Small intestine (tissue), 7 donors: ENCODE measurements at regions not wholly inside any gene's neighbourhood (a gene's known extent, or its start where the extent isn't known, plus 50 kb on each side); places are given as distances from the start of the nearest gene placed in this dataset.

Experiments used
- DNase-seq, 2 donors: peaks; one replicate each; pipeline versions ENCODE4 v3.0.0 to v3.0.0-alpha.2; 2013
- FAIRE-seq: peaks from 2 replicates; lab custom pipeline; 2012; peaks lifted over from hg19 to GRCh38; lab: Jason Lieb, UNC
- H3K27ac ChIP-seq, 3 donors: one replicate each; pipeline ENCODE4 v1.5.1; 2013; ENCODE audit warnings: low read length in 2 of 3, mild to moderate bottlenecking in 2 of 3, control low read depth in 1 of 3, inconsistent platforms in 1 of 3, low read depth in 1 of 3, moderate library complexity in 1 of 3
- H3K27me3 ChIP-seq, 3 donors: one replicate each; pipeline ENCODE4 v1.6.1; 2013; ENCODE audit warnings: low read length in 3 of 3, inconsistent platforms in 1 of 3; ENCODE audit not compliant: control insufficient read depth in 3 of 3, insufficient read depth in 3 of 3
- H3K36me3 ChIP-seq, 3 donors: one replicate each; pipeline ENCODE4 v1.6.1; 2013; ENCODE audit warnings: low read length in 3 of 3, inconsistent platforms in 1 of 3, low read depth in 1 of 3, mild to moderate bottlenecking in 1 of 3, moderate library complexity in 1 of 3; ENCODE audit not compliant: control insufficient read depth in 3 of 3, insufficient read depth in 2 of 3
- H3K4me1 ChIP-seq, 3 donors: one replicate each; pipeline ENCODE4 v1.6.1; 2013; ENCODE audit warnings: low read length in 2 of 3, inconsistent platforms in 1 of 3, low read depth in 1 of 3, mild to moderate bottlenecking in 1 of 3, moderate library complexity in 1 of 3; ENCODE audit not compliant: control insufficient read depth in 3 of 3, insufficient read depth in 2 of 3
- H3K4me3 ChIP-seq, 3 donors: one replicate each; pipeline ENCODE4 v1.5.1; 2013; ENCODE audit warnings: low read length in 3 of 3, control low read depth in 1 of 3, inconsistent platforms in 1 of 3, low read depth in 1 of 3, mild to moderate bottlenecking in 1 of 3, moderate library complexity in 1 of 3
- H3K9me3 ChIP-seq, 2 donors: one replicate each; pipeline ENCODE4 v1.6.1; 2013; ENCODE audit warnings: low read depth in 1 of 2, low read length in 1 of 2; ENCODE audit not compliant: control insufficient read depth in 2 of 2, insufficient read depth in 1 of 2
- WGBS, 3 donors: extraction: QIAGEN DNeasy Blood & Tissue Kit; methylation state at CpG; one replicate each; pipeline ENCODE4 v1.1.7; 2013; 5-methylcytosine and 5-hydroxymethylcytosine counted together
- donor health status: healthy with polysubstance abuse.
- donor health status: control.
- donor health status: control.
- donor health status: Bipolar disorder and iron deficiency.
- donor health status: healthy.

- no peaks in the 10 kb centered on the region for H3K27me3 ChIP-seq
- 58 to 81% (median 69%) methylated on average over 6 of the region's 6 CpGs for WGBS, 3 donors
- DNase-seq (no peak), FAIRE-seq (no peak)
- no peaks in the 10 kb centered on the region for H3K4me1 ChIP-seq
- H3K4me3 ChIP-seq = no peak overlapping the region
- no peaks in the 10 kb centered on the region for H3K9me3 ChIP-seq
- no peaks in the 10 kb centered on the region for H3K36me3 ChIP-seq
- H3K27ac ChIP-seq = no peak overlapping the region
These were observed 327.7 kb downstream of the BMP4 start for GRCh38 chr14:53628732-53629430.

GRCh38 chr14:53628261-53628660 is 328.4 kb downstream of the BMP4 start:
- no peaks in the 10 kb centered on the region for H3K27me3 ChIP-seq
- H3K4me3 ChIP-seq = no peak overlapping the region
- H3K36me3 ChIP-seq = no peaks in the 10 kb centered on the region
- FAIRE-seq = no peak
- no peaks in the 10 kb centered on the region for H3K4me1 ChIP-seq
- no peaks in the 10 kb centered on the region for H3K9me3 ChIP-seq
- no peak overlapping the region for H3K27ac ChIP-seq
- 56 to 72% (median 60%) methylated on average over 1 of the region's 1 CpG for WGBS, 3 donors
- no peak for DNase-seq

GRCh38 chr14:53626761-53627160 is 329.9 kb downstream of the BMP4 start:
- no peak for FAIRE-seq
- Histone ChIP-seq H3K27ac (no peak overlapping the region), H3K4me1 (no peaks in the 10 kb centered on the region), H3K36me3 (no peaks in the 10 kb centered on the region), H3K27me3 (no peaks in the 10 kb centered on the region), H3K9me3 (no peaks in the 10 kb centered on the region), H3K4me3 (no peak overlapping the region)
- no peak for DNase-seq
- WGBS, 3 donors = 80 to 83% (median 83%) methylated on average over 2 of the region's 2 CpGs

- H3K27me3 ChIP-seq = peaks cover 0 to 2% (median 0%) of the 10 kb centered on the region in 3 donors
- H3K4me1 ChIP-seq = peaks cover 0 to 3% (median 0%) of the 10 kb centered on the region in 3 donors
- H3K27ac ChIP-seq = no peak overlapping the region
- FAIRE-seq (no peak), DNase-seq (no peak)
- 83 to 91% (median 88%) methylated on average over 3 of the region's 3 CpGs for WGBS, 3 donors
- H3K36me3 ChIP-seq = no peaks in the 10 kb centered on the region
- no peaks in the 10 kb centered on the region for H3K9me3 ChIP-seq
- no peak overlapping the region for H3K4me3 ChIP-seq
These were observed 334.2 kb downstream of the BMP4 start for GRCh38 chr14:53622447-53622846.

GRCh38 chr14:53621921-53622320 is 334.7 kb downstream of the BMP4 start:
- DNase-seq (no peak), FAIRE-seq (no peak)
- Histone ChIP-seq H3K4me1 (peaks cover 0 to 3% (median 0%) of the 10 kb centered on the region in 3 donors), H3K36me3 (no peaks in the 10 kb centered on the region), H3K27ac (no peak overlapping the region), H3K9me3 (no peaks in the 10 kb centered on the region), H3K27me3 (peaks cover 0 to 2% (median 0%) of the 10 kb centered on the region in 3 donors), H3K4me3 (no peak overlapping the region)
- 48 to 74% (median 54%) methylated on average over 2 of the region's 2 CpGs for WGBS, 3 donors

GRCh38 chr14:53621433-53621832 is 335.2 kb downstream of the BMP4 start:
- WGBS, 3 donors = 83 to 96% (median 94%) methylated on average over 3 of the region's 3 CpGs
- H3K4me1 ChIP-seq = peaks cover 0 to 3% (median 0%) of the 10 kb centered on the region in 3 donors
- DNase-seq = no peak
- no peaks in the 10 kb centered on the region for H3K9me3 ChIP-seq
- H3K4me3 ChIP-seq = no peak overlapping the region
- peaks cover 0 to 2% (median 0%) of the 10 kb centered on the region in 3 donors for H3K27me3 ChIP-seq
- no peaks in the 10 kb centered on the region for H3K36me3 ChIP-seq
- no peak overlapping the region for H3K27ac ChIP-seq
- FAIRE-seq = no peak

GRCh38 chr14:53620890-53621289 is 335.7 kb downstream of the BMP4 start:
- 64 to 70% (median 70%) methylated on average over 1 of the region's 1 CpG for WGBS, 3 donors

GRCh38 chr14:53620317-53620716 is 336.3 kb downstream of the BMP4 start:
- Histone ChIP-seq H3K4me1 (peaks cover 0 to 3% (median 0%) of the 10 kb centered on the region in 3 donors), H3K36me3 (no peaks in the 10 kb centered on the region), H3K4me3 (no peak overlapping the region), H3K27me3 (peaks cover 0 to 2% (median 0%) of the 10 kb centered on the region in 3 donors), H3K9me3 (no peaks in the 10 kb centered on the region), H3K27ac (no peak overlapping the region)
- 51 to 61% (median 54%) methylated on average over 2 of the region's 2 CpGs for WGBS, 3 donors
- FAIRE-seq (no peak), DNase-seq (no peak)

More at GRCh38 chr14:53620890-53621289, 335.7 kb downstream of the BMP4 start:
- FAIRE-seq (no peak), DNase-seq (no peak)
- Histone ChIP-seq H3K4me3 (no peak overlapping the region), H3K4me1 (peaks cover 0 to 3% (median 0%) of the 10 kb centered on the region in 3 donors), H3K27me3 (peaks cover 0 to 2% (median 0%) of the 10 kb centered on the region in 3 donors), H3K9me3 (no peaks in the 10 kb centered on the region), H3K36me3 (no peaks in the 10 kb centered on the region), H3K27ac (no peak overlapping the region)
